Kidney glomerular epithelial cell (primary cell): ENCODE measurements at regions not wholly inside any gene's neighbourhood (a gene's known extent, or its start where the extent isn't known, plus 50 kb on each side); places are given as distances from the start of the nearest gene placed in this dataset.

ENCODE experiments used
- DNase-seq: peaks from one replicate; lab custom pipeline; 2025; lab: John Stamatoyannopoulos, UW

DNA sequence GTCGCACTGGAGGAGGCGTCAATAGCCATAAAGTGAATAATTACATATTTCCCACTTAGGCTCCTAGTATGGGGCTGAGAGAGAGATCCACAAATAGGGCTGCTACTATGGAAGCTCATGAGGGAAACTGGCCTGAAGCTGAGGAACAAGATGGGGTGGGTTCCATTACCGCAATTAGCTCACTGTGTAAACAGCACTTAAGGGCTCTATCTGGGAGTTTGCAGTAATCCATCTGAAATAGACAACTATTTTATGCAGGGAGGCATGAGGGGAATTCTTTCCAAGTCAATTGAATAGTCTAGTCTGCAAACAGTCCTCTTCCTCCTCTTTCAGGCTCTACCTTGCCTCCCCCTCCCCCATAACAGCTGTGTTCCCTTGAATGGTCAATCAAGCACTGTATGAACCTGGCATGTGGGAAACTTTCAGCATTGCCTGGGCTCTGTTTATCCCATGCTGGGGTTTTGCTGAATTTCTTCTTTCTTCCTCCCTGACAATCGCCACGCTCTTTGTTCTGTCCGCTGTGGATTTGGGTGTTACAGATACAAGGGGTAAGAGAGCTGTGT lies 56.1 kb upstream of the MAF start:
- DNase-seq, result no peak

DNA sequence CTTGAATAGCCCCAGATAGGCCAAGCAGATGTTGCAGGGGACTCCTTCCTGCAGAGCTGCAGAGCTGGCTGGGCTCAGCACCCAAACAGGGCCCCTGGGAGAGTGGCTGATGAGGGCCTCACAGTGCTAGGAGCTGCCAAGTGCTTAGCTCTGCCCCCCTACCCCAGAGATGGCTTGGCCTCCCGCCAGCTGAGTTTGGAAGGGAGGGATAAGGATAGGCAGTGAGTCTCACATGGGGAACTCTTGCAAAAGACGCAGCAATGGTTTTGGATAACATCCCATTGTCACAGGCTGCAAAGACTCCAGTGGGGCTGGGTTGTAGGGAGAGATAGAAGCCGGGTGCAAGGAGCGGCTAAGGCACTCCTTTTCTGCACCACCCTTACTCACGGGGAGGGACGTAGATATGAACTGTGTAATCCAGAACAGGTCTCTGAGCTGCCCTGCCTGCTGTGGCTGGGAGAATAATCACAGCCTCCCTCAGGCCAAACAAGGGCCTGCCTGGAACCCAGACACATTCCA lies 52.9 kb upstream of the MAF start:
- no peak for DNase-seq

DNA sequence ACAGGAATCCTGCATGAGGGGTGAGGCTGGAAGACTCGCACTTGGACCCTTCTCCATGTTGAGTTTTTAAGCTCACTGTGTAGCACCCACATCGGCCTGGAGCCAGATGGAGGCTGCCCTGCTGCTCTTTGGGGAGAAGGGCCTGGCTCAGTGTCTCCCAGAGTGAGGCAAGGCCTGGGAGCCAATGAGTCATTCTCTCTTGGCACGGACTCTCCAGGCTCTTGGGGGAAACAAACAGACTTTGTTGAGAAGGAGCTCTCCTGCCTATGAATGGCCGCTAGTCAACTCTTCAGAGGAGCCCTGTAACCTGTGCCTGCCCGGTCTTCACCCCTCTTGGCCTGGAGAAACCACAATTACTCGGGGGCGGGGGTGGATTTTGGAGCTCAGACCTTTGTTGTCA lies 50.8 kb upstream of the MAF start:
- no peak for DNase-seq
